ENCODE measurements at regions not wholly inside any gene's neighbourhood (a gene's known extent, or its start where the extent isn't known, plus 50 kb on each side); places are given as distances from the start of the nearest gene placed in this dataset.

GRCh38 chrX:13147733-13148132 lies 103.3 kb upstream of the FAM9C start:
- Histone ChIP-seq H4K20me1 (ENCODE audit: insufficient read depth, low read length) (no peaks in the 10 kb centered on the region), H3K4me1 (ENCODE audit: low read length) (no peaks in the 10 kb centered on the region), H3K79me2 (ENCODE audit: low read length) (no peaks in the 10 kb centered on the region), H3K9ac (ENCODE audit: low read length) (no peak overlapping the region), H3K36me3 (replicated peaks; ENCODE audit: low read depth, low read length) (no peaks in the 10 kb centered on the region), H3K4me3 (ENCODE audit: low read length) (no peak overlapping the region), H3K4me2 (ENCODE audit: low read length) (no peak overlapping the region), H2AFZ (ENCODE audit: low read depth, low read length) (no peak overlapping the region), H3K9me3 (ENCODE audit: insufficient read depth, low read length) (no peaks in the 10 kb centered on the region), H3K27ac (ENCODE audit: low read length) (no peak overlapping the region), H3K27me3 (ENCODE audit: low read depth, low read length) (no peaks in the 10 kb centered on the region)
- TF ChIP-seq CTCF (IDR thresholded peaks at IDR 0.05; ENCODE audit: low read depth, low read length) (no peak), EZH2phosphoT487 (IDR thresholded peaks at IDR 0.05; ENCODE audit: low read depth) (no peak)

GRCh38 chrX:13147147-13147546 lies 102.7 kb upstream of the FAM9C start:
- no peaks in the 10 kb centered on the region for H3K79me2 ChIP-seq (ENCODE audit: low read length)
- H3K9ac ChIP-seq (ENCODE audit: low read length) = no peak overlapping the region
- H4K20me1 ChIP-seq (ENCODE audit: insufficient read depth, low read length) = no peaks in the 10 kb centered on the region
- no peaks in the 10 kb centered on the region for H3K4me1 ChIP-seq (ENCODE audit: low read length)
- H3K36me3 ChIP-seq (replicated peaks; ENCODE audit: low read depth, low read length) = no peaks in the 10 kb centered on the region
- H3K27ac ChIP-seq (ENCODE audit: low read length) = no peak overlapping the region
- no peak overlapping the region for H3K4me2 ChIP-seq (ENCODE audit: low read length)
- TF ChIP-seq CTCF (IDR thresholded peaks at IDR 0.05; ENCODE audit: low read depth, low read length) = no peak
- TF ChIP-seq EZH2phosphoT487 (IDR thresholded peaks at IDR 0.05; ENCODE audit: low read depth) = no peak
- no peak overlapping the region for H2AFZ ChIP-seq (ENCODE audit: low read depth, low read length)
- no peaks in the 10 kb centered on the region for H3K27me3 ChIP-seq (ENCODE audit: low read depth, low read length)
- H3K4me3 ChIP-seq (ENCODE audit: low read length) = no peak overlapping the region
- H3K9me3 ChIP-seq (ENCODE audit: insufficient read depth, low read length) = no peaks in the 10 kb centered on the region

- Histone ChIP-seq H3K4me1 (ENCODE audit: low read length) (no peaks in the 10 kb centered on the region), H3K79me2 (ENCODE audit: low read length) (no peaks in the 10 kb centered on the region), H3K9me3 (ENCODE audit: insufficient read depth, low read length) (no peaks in the 10 kb centered on the region), H3K9ac (ENCODE audit: low read length) (no peak overlapping the region), H3K27me3 (ENCODE audit: low read depth, low read length) (no peaks in the 10 kb centered on the region), H3K36me3 (replicated peaks; ENCODE audit: low read depth, low read length) (no peaks in the 10 kb centered on the region), H3K4me2 (ENCODE audit: low read length) (no peak overlapping the region), H3K27ac (ENCODE audit: low read length) (no peak overlapping the region), H3K4me3 (ENCODE audit: low read length) (no peak overlapping the region), H2AFZ (ENCODE audit: low read depth, low read length) (no peak overlapping the region), H4K20me1 (ENCODE audit: insufficient read depth, low read length) (no peaks in the 10 kb centered on the region)
- TF ChIP-seq EZH2phosphoT487 (IDR thresholded peaks at IDR 0.05; ENCODE audit: low read depth) (no peak), CTCF (IDR thresholded peaks at IDR 0.05; ENCODE audit: low read depth, low read length) (no peak)
Observed at GRCh38 chrX:13144927-13145655, 100.7 kb upstream of the FAM9C start.

GRCh38 chrX:13142891-13143290 lies 98.5 kb upstream of the FAM9C start:
- Histone ChIP-seq H3K79me2 (ENCODE audit: low read length) (no peaks in the 10 kb centered on the region), H3K27ac (ENCODE audit: low read length) (no peak overlapping the region), H2AFZ (ENCODE audit: low read depth, low read length) (no peak overlapping the region), H3K9ac (ENCODE audit: low read length) (no peak overlapping the region), H3K4me1 (ENCODE audit: low read length) (no peaks in the 10 kb centered on the region), H3K36me3 (replicated peaks; ENCODE audit: low read depth, low read length) (no peaks in the 10 kb centered on the region), H3K27me3 (ENCODE audit: low read depth, low read length) (no peaks in the 10 kb centered on the region), H3K9me3 (ENCODE audit: insufficient read depth, low read length) (no peaks in the 10 kb centered on the region), H3K4me2 (ENCODE audit: low read length) (no peak overlapping the region), H4K20me1 (ENCODE audit: insufficient read depth, low read length) (no peaks in the 10 kb centered on the region), H3K4me3 (ENCODE audit: low read length) (no peak overlapping the region)
- TF ChIP-seq EZH2phosphoT487 (IDR thresholded peaks at IDR 0.05; ENCODE audit: low read depth) = no peak
- no peak for TF ChIP-seq CTCF (IDR thresholded peaks at IDR 0.05; ENCODE audit: low read depth, low read length)
